ENCODE measurements at regions not wholly inside any gene's neighbourhood (a gene's known extent, or its start where the extent isn't known, plus 50 kb on each side); places are given as distances from the start of the nearest gene placed in this dataset.

GRCh38 chr1:192732787-192733186 is 76.1 kb upstream of the RGS2 start (continued):
- no peak for TF ChIP-seq HES1 (IDR thresholded peaks at IDR 0.05; ENCODE audit: low read depth)
- TF ChIP-seq PHF8 (IDR thresholded peaks at IDR 0.05; ENCODE audit: borderline replicate concordance, low read length), result no peak
- TF ChIP-seq ZNF583 (CRISPR knock-in tag; IDR thresholded peaks at IDR 0.05), result no peak
- no peak for TF ChIP-seq CTBP1 (IDR thresholded peaks at IDR 0.05; ENCODE audit: borderline replicate concordance)
- peak; percentile 63 for TF ChIP-seq SPI1 (IDR thresholded peaks at IDR 0.05; ENCODE audit: borderline replicate concordance, low read depth, low read length)
- TF ChIP-seq NUFIP1 (IDR thresholded peaks at IDR 0.05; ENCODE audit: partially characterized antibody), result no peak
- no peak for TF ChIP-seq ERF (CRISPR knock-in tag; IDR thresholded peaks at IDR 0.05)
- TF ChIP-seq GTF2F1 (IDR thresholded peaks at IDR 0.05; ENCODE audit: low read depth, low read length), result no peak
- no peak for TF ChIP-seq TCF7L2 (IDR thresholded peaks at IDR 0.05; ENCODE audit: low read depth, low read length)
- no peak for TF ChIP-seq NEUROD1 (IDR thresholded peaks at IDR 0.05; ENCODE audit: borderline replicate concordance, low read depth, low read length, partially characterized antibody)
- TF ChIP-seq NR2C2 (CRISPR knock-in tag; IDR thresholded peaks at IDR 0.05), result no peak
- no peak for TF ChIP-seq NR2C2 (tag; IDR thresholded peaks at IDR 0.05)
- TF ChIP-seq RCOR1 (IDR thresholded peaks at IDR 0.05; ENCODE audit: borderline replicate concordance in 1 of 2, low read depth in 2 of 2, low read length in 2 of 2), result no peak
- no peak for TF ChIP-seq ZNF274 (IDR thresholded peaks at IDR 0.05; ENCODE audit: borderline replicate concordance, low read depth, low read length)
- TF ChIP-seq RBM17 (IDR thresholded peaks at IDR 0.05; ENCODE audit: borderline replicate concordance, low read depth, low read length), result no peak
- no peak for TF ChIP-seq NFIC (IDR thresholded peaks at IDR 0.05)
- no peak for TF ChIP-seq ZNF655 (CRISPR knock-in tag; IDR thresholded peaks at IDR 0.05)
- no peak for TF ChIP-seq STAT6 (CRISPR knock-in tag; IDR thresholded peaks at IDR 0.05)
- no peak for TF ChIP-seq TRIM24 (IDR thresholded peaks at IDR 0.05)
- no peak for TF ChIP-seq USF2 (CRISPR knock-in tag; IDR thresholded peaks at IDR 0.05)
- no peak for TF ChIP-seq HDAC2 (IDR thresholded peaks at IDR 0.05)
- TF ChIP-seq SAFB2 (IDR thresholded peaks at IDR 0.05; ENCODE audit: borderline replicate concordance, low read depth, low read length, severe bottlenecking), result no peak
- peak in 1 of 3 experiments; percentile 74 for TF ChIP-seq YY1 (IDR thresholded peaks at IDR 0.05; ENCODE audit: borderline replicate concordance in 1 of 3, control insufficient read depth in 1 of 3, extremely low read depth in 1 of 3, insufficient read depth in 3 of 3, insufficient read length in 1 of 3, insufficient replicate concordance in 2 of 3, low read depth in 1 of 3, low read length in 2 of 3)
- TF ChIP-seq GABPB2 (CRISPR knock-in tag; conservative IDR thresholded peaks at IDR 0.05), result no peak
- no peak for TF ChIP-seq E2F3 (CRISPR knock-in tag; IDR thresholded peaks at IDR 0.05)

Measured in K562 (cell line).